Stimulated activated naive CD8-positive, alpha-beta T cell treated with anti-CD3 and anti-CD28 coated beads, Interleukin-15, Interleukin-2, amounts not matched to agents 100 ng/mL and 50 ng/mL, for 24 hours (primary cell): ENCODE measurements at regions not wholly inside any gene's neighbourhood (a gene's known extent, or its start where the extent isn't known, plus 50 kb on each side); places are given as distances from the start of the nearest gene placed in this dataset.
"Not testable (repeated sequence)": the region's sequence is repeated elsewhere in the genome, so short reads cannot be mapped to it uniquely, and the experiment has no call there.

Experiments
- H3K27ac Mint-ChIP-seq: one replicate; pipeline ENCODE4 v1.8.0; 2021; ENCODE audit warnings: mild to moderate bottlenecking, mixed read lengths
- H3K27me3 Mint-ChIP-seq: one replicate; pipeline ENCODE4 v1.8.0; 2021; ENCODE audit warnings: mixed read lengths
- H3K36me3 Mint-ChIP-seq: one replicate; pipeline ENCODE4 v1.8.0; 2021; ENCODE audit warnings: low read depth, mixed read lengths
- H3K4me1 Mint-ChIP-seq: one replicate; pipeline ENCODE4 v1.8.0; 2021; ENCODE audit warnings: low read depth, mixed read lengths
- H3K4me3 Mint-ChIP-seq: one replicate; pipeline ENCODE4 v1.8.0; 2021; ENCODE audit warnings: mild to moderate bottlenecking, mixed read lengths
- H3K9me3 Mint-ChIP-seq: one replicate; pipeline ENCODE4 v1.8.0; 2021; ENCODE audit warnings: mixed read lengths

- no peak overlapping the region for H3K27ac Mint-ChIP-seq
- no peaks in the 10 kb centered on the region for H3K36me3 Mint-ChIP-seq
- H3K4me3 Mint-ChIP-seq, result no peak overlapping the region
- no peaks in the 10 kb centered on the region for H3K9me3 Mint-ChIP-seq
- no peaks in the 10 kb centered on the region for H3K27me3 Mint-ChIP-seq
- H3K4me1 Mint-ChIP-seq, result peaks cover 10% of the 10 kb centered on the region
These were observed 107.0 kb downstream of the CRLF3 start for GRCh38 chr17:30717291-30718098.

GRCh38 chr17:30716461-30717290 lies 107.8 kb downstream of the CRLF3 start:
- peaks cover 10% of the 10 kb centered on the region for H3K4me1 Mint-ChIP-seq
- no peaks in the 10 kb centered on the region for H3K36me3 Mint-ChIP-seq
- H3K9me3 Mint-ChIP-seq, result no peaks in the 10 kb centered on the region
- no peak overlapping the region for H3K27ac Mint-ChIP-seq
- H3K27me3 Mint-ChIP-seq, result no peaks in the 10 kb centered on the region
- H3K4me3 Mint-ChIP-seq, result no peak overlapping the region

GRCh38 chr17:30714825-30715622 lies 109.5 kb downstream of the CRLF3 start:
- H3K4me1 Mint-ChIP-seq, result peaks cover 20% of the 10 kb centered on the region
- H3K36me3 Mint-ChIP-seq, H3K27me3 Mint-ChIP-seq, H3K27ac Mint-ChIP-seq, H3K4me3 Mint-ChIP-seq, H3K9me3 Mint-ChIP-seq: not testable (repeated sequence)

- H3K36me3 Mint-ChIP-seq, H3K9me3 Mint-ChIP-seq, H3K27me3 Mint-ChIP-seq, H3K4me3 Mint-ChIP-seq, H3K27ac Mint-ChIP-seq: not testable (repeated sequence)
- H3K4me1 Mint-ChIP-seq, result peaks cover 17% of the 10 kb centered on the region
These were observed 110.7 kb downstream of the CRLF3 start for GRCh38 chr17:30713805-30714204.

- H3K4me3 Mint-ChIP-seq, H3K9me3 Mint-ChIP-seq, H3K36me3 Mint-ChIP-seq, H3K27ac Mint-ChIP-seq: not testable (repeated sequence)
- Mint-ChIP-seq H3K4me1 (peaks cover 24% of the 10 kb centered on the region), H3K27me3 (peaks cover 13% of the 10 kb centered on the region)
These were observed 111.6 kb downstream of the CRLF3 start for GRCh38 chr17:30712859-30713258.

- H3K9me3 Mint-ChIP-seq, H3K36me3 Mint-ChIP-seq, H3K27ac Mint-ChIP-seq: not testable (repeated sequence)
- peaks cover 20% of the 10 kb centered on the region for H3K27me3 Mint-ChIP-seq
- peaks cover 31% of the 10 kb centered on the region for H3K4me1 Mint-ChIP-seq
- peak overlapping the region; percentile 77 for H3K4me3 Mint-ChIP-seq
These were observed 112.6 kb downstream of the CRLF3 start for GRCh38 chr17:30711626-30712507.

- Mint-ChIP-seq H3K4me1 (peaks cover 34% of the 10 kb centered on the region), H3K27ac (peak overlapping the region; percentile 31), H3K4me3 (peak overlapping the region; percentile 77), H3K27me3 (peaks cover 25% of the 10 kb centered on the region)
- H3K36me3 Mint-ChIP-seq, H3K9me3 Mint-ChIP-seq: not testable (repeated sequence)
These were observed 113.3 kb downstream of the CRLF3 start for GRCh38 chr17:30711176-30711575.

- not testable (repeated sequence) for H3K9me3 Mint-ChIP-seq, H3K36me3 Mint-ChIP-seq
- Mint-ChIP-seq H3K27ac (peak overlapping the region; percentile 31), H3K4me3 (peak overlapping the region; percentile 77), H3K27me3 (peaks cover 30% of the 10 kb centered on the region), H3K4me1 (peaks cover 39% of the 10 kb centered on the region)
These were observed 114.0 kb downstream of the CRLF3 start for GRCh38 chr17:30710276-30711088.

- H3K9me3 Mint-ChIP-seq, H3K27ac Mint-ChIP-seq, H3K36me3 Mint-ChIP-seq: not testable (repeated sequence)
- Mint-ChIP-seq H3K27me3 (peaks cover 34% of the 10 kb centered on the region), H3K4me1 (peaks cover 39% of the 10 kb centered on the region), H3K4me3 (peak overlapping the region; percentile 77)
These were observed 114.8 kb downstream of the CRLF3 start for GRCh38 chr17:30709561-30710275.

GRCh38 chr17:30709096-30709495 lies 115.4 kb downstream of the CRLF3 start:
- not testable (repeated sequence) for H3K36me3 Mint-ChIP-seq, H3K4me3 Mint-ChIP-seq, H3K9me3 Mint-ChIP-seq, H3K27ac Mint-ChIP-seq
- H3K4me1 Mint-ChIP-seq, result peaks cover 39% of the 10 kb centered on the region
- H3K27me3 Mint-ChIP-seq, result peaks cover 34% of the 10 kb centered on the region

GRCh38 chr17:30708241-30709078 lies 116.0 kb downstream of the CRLF3 start:
- Mint-ChIP-seq H3K4me1 (peaks cover 39% of the 10 kb centered on the region), H3K27me3 (peaks cover 34% of the 10 kb centered on the region)
- not testable (repeated sequence) for H3K36me3 Mint-ChIP-seq

GRCh38 chr17:30707724-30708240 lies 116.7 kb downstream of the CRLF3 start:
- peaks cover 34% of the 10 kb centered on the region for H3K27me3 Mint-ChIP-seq
- H3K27ac Mint-ChIP-seq, result peak overlapping the region; percentile 75
- peaks cover 39% of the 10 kb centered on the region for H3K4me1 Mint-ChIP-seq
- H3K4me3 Mint-ChIP-seq, result peak overlapping the region; percentile 91
- not testable (repeated sequence) for H3K9me3 Mint-ChIP-seq, H3K36me3 Mint-ChIP-seq

More at GRCh38 chr17:30708241-30709078, 116.0 kb downstream of the CRLF3 start:
- H3K27ac Mint-ChIP-seq, result peak overlapping the region; percentile 75
- H3K9me3 Mint-ChIP-seq, result not testable (repeated sequence)
- peak overlapping the region; percentile 91 for H3K4me3 Mint-ChIP-seq
